ENCODE measurements at regions not wholly inside any gene's neighbourhood (a gene's known extent, or its start where the extent isn't known, plus 50 kb on each side); places are given as distances from the start of the nearest gene placed in this dataset.

DNA sequence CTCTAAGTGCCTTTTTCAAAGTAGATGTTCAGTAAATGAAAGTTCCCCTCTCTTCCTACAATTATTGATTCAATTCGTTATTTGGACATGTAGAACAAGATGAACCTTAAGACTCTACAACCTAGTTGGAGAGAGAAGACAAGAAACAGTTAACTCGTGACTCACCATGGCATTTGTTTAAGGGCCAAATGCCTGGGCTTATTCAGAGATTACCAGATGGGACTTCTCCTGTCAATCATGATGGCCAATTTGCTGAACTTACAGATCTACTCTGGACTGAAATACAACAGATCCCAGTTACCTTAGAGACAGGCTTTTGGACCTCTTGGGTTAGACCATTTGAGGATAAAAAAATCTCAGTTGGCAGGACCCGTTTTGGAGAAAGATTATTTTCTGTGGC is 93.5 kb downstream of the C1orf94 start:
- TF ChIP-seq ZNF274 (IDR thresholded peaks at IDR 0.05; ENCODE audit: low read length) (no peak), ZNF274 (tag by site-specific recombination; IDR thresholded peaks at IDR 0.05; ENCODE audit: borderline replicate concordance) (no peak)
- TF ChIP-seq, protein P1, sequence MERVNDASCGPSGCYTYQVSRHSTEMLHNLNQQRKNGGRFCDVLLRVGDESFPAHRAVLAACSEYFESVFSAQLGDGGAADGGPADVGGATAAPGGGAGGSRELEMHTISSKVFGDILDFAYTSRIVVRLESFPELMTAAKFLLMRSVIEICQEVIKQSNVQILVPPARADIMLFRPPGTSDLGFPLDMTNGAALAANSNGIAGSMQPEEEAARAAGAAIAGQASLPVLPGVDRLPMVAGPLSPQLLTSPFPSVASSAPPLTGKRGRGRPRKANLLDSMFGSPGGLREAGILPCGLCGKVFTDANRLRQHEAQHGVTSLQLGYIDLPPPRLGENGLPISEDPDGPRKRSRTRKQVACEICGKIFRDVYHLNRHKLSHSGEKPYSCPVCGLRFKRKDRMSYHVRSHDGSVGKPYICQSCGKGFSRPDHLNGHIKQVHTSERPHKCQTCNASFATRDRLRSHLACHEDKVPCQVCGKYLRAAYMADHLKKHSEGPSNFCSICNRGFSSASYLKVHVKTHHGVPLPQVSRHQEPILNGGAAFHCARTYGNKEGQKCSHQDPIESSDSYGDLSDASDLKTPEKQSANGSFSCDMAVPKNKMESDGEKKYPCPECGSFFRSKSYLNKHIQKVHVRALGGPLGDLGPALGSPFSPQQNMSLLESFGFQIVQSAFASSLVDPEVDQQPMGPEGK (tag by site-specific recombination; IDR thresholded peaks at IDR 0.05), result no peak
